HEK293 (cell line): ENCODE measurements at regions not wholly inside any gene's neighbourhood (a gene's known extent, or its start where the extent isn't known, plus 50 kb on each side); places are given as distances from the start of the nearest gene placed in this dataset.

Source experiments
- ZFP41 ChIP-seq: fragments of 450-650 bp; formaldehyde crosslinking; IDR thresholded peaks from 2 replicates; pipeline ENCODE4 v1.5.1; 2016; ENCODE audit warnings: missing biosample characterization, missing genetic modification characterization, borderline replicate concordance
- ZNF157 ChIP-seq: fragments of 450-650 bp; formaldehyde crosslinking; IDR thresholded peaks from 2 replicates; pipeline ENCODE4 v1.5.1; 2016; ENCODE audit warnings: missing biosample characterization, missing genetic modification characterization
- ZNF747 ChIP-seq: fragments of 450-650 bp; formaldehyde crosslinking; IDR thresholded peaks from 2 replicates; pipeline ENCODE4 v1.5.1; 2016; ENCODE audit warnings: missing biosample characterization, missing genetic modification characterization
- TF ChIP-seq, protein P1 (sequence below): fragments of 450-650 bp; formaldehyde crosslinking; IDR thresholded peaks from 2 replicates; pipeline ENCODE4 v1.5.1; 2016; ENCODE audit warnings: missing biosample characterization, missing genetic modification characterization
- TF ChIP-seq, protein P2 (sequence below): fragments of 450-650 bp; formaldehyde crosslinking; IDR thresholded peaks from 2 replicates; pipeline ENCODE4 v1.5.1; 2016; ENCODE audit warnings: missing biosample characterization, missing genetic modification characterization

DNA sequence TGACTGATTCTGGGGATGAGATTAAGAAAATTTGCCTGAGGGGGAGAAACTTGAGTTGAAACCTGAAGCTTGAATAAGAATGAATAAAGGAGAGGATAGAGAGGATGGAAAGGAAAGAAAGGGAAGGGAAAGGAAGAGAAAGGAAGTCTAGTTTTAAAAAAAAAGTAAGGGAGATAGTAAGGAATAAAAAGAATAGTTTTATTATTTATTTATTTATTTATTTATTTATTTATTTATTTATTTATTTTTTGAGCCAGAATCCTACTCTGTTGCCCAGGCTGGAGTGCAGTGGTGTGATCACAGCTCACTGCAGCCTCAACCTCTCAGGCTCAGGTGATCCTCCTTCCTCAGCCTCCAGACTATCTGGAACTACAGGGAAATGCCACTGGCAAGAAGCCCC, 62.0 kb upstream of the NAF1 start:
- TF ChIP-seq, protein P1, sequence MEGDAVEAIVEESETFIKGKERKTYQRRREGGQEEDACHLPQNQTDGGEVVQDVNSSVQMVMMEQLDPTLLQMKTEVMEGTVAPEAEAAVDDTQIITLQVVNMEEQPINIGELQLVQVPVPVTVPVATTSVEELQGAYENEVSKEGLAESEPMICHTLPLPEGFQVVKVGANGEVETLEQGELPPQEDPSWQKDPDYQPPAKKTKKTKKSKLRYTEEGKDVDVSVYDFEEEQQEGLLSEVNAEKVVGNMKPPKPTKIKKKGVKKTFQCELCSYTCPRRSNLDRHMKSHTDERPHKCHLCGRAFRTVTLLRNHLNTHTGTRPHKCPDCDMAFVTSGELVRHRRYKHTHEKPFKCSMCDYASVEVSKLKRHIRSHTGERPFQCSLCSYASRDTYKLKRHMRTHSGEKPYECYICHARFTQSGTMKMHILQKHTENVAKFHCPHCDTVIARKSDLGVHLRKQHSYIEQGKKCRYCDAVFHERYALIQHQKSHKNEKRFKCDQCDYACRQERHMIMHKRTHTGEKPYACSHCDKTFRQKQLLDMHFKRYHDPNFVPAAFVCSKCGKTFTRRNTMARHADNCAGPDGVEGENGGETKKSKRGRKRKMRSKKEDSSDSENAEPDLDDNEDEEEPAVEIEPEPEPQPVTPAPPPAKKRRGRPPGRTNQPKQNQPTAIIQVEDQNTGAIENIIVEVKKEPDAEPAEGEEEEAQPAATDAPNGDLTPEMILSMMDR (tag by site-specific recombination) = no peak
- TF ChIP-seq, protein P2, sequence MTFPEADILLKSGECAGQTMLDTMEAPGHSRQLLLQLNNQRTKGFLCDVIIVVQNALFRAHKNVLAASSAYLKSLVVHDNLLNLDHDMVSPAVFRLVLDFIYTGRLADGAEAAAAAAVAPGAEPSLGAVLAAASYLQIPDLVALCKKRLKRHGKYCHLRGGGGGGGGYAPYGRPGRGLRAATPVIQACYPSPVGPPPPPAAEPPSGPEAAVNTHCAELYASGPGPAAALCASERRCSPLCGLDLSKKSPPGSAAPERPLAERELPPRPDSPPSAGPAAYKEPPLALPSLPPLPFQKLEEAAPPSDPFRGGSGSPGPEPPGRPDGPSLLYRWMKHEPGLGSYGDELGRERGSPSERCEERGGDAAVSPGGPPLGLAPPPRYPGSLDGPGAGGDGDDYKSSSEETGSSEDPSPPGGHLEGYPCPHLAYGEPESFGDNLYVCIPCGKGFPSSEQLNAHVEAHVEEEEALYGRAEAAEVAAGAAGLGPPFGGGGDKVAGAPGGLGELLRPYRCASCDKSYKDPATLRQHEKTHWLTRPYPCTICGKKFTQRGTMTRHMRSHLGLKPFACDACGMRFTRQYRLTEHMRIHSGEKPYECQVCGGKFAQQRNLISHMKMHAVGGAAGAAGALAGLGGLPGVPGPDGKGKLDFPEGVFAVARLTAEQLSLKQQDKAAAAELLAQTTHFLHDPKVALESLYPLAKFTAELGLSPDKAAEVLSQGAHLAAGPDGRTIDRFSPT = no peak
- TF ChIP-seq ZNF747 (tag by site-specific recombination) (no peak), ZFP41 (tag by site-specific recombination) (no peak), ZNF157 (tag by site-specific recombination) (no peak)
